SK-N-SH (cell line): ENCODE measurements at regions not wholly inside any gene's neighbourhood (a gene's known extent, or its start where the extent isn't known, plus 50 kb on each side); places are given as distances from the start of the nearest gene placed in this dataset.

ENCODE experiments used
- CTCF ChIA-PET: fragments of 300-600, 350-600 bp; formaldehyde crosslinking; extraction: SDS; loops from one replicate; lab custom pipeline; 2021; lab: Yijun Ruan, JAX
- POLR2A ChIA-PET: fragments of 350-600 bp; sonication (Branson Sonifier 250); formaldehyde crosslinking; extraction: SDS; loops from one replicate; lab custom pipeline; 2020; ENCODE audit warnings: antibody characterized with exemption, inconsistent platforms; lab: Yijun Ruan, JAX
- DNase-seq: peaks from one replicate; pipeline ENCODE4 v3.0.0; 2012
- H2AFZ ChIP-seq: fragments of 200-600 bp; sonication (generic); 2 replicates; pipeline ENCODE4 v1.8.1; 2016; ENCODE audit warnings: antibody characterized with exemption, mild to moderate bottlenecking, low read depth
- H3F3A ChIP-seq: fragments of 200-600 bp; sonication (generic); replicated peaks from 2 replicates; pipeline ENCODE3; 2016; ENCODE audit warnings: antibody characterized with exemption, mild to moderate bottlenecking; ENCODE audit not compliant: insufficient read depth
- H3K27ac ChIP-seq, 2 experiments: fragments of 200-500 bp in 1 of 2; fragments of 200-600 bp in 1 of 2; sonication (Bioruptor generic) in 1 of 2; sonication (generic), shearing (Covaris generic) in 1 of 2; 2 replicates each; pipeline versions ENCODE4 v1.5.1 to v1.6.1; 2014 to 2016; ENCODE audit warnings: low read depth in 2 of 2, inconsistent platforms in 1 of 2, low read length in 1 of 2, mild to moderate bottlenecking in 1 of 2, mixed read lengths in 1 of 2
- H3K27me3 ChIP-seq: fragments of 200-600 bp; sonication (generic), shearing (Covaris generic); 2 replicates; pipeline ENCODE4 v1.6.1; 2016; ENCODE audit warnings: mixed run types; ENCODE audit not compliant: insufficient read depth
- H3K36me3 ChIP-seq, 2 experiments: fragments of 200-500 bp in 1 of 2; fragments of 200-600 bp in 1 of 2; sonication (Bioruptor generic) in 1 of 2; sonication (generic) in 1 of 2; replicated peaks in 1 of 2; 2 replicates each; pipeline versions ENCODE3 to v1.5.1; 2014 to 2016; ENCODE audit warnings: low read length in 1 of 2, mild to moderate bottlenecking in 1 of 2; ENCODE audit not compliant: insufficient read depth in 2 of 2, control insufficient read depth in 1 of 2
- H3K4me1 ChIP-seq, 2 experiments: fragments of 200-500 bp in 1 of 2; fragments of 200-600 bp in 1 of 2; sonication (Bioruptor generic) in 1 of 2; sonication (generic), shearing (Covaris generic) in 1 of 2; 2 replicates each; pipeline versions ENCODE4 v1.5.1 to v1.6.1; 2014 to 2016; ENCODE audit warnings: low read depth in 1 of 2, low read length in 1 of 2, mixed run types in 1 of 2; ENCODE audit not compliant: insufficient read depth in 2 of 2, control insufficient read depth in 1 of 2
- H3K4me2 ChIP-seq: fragments of 200-600 bp; sonication (generic), shearing (Covaris generic); 2 replicates; pipeline ENCODE4 v1.6.1; 2017; ENCODE audit warnings: mixed run types
- H3K4me3 ChIP-seq, 2 experiments: fragments of 200-500 bp in 1 of 2; fragments of 200-600 bp in 1 of 2; sonication (Bioruptor generic) in 1 of 2; sonication (generic), shearing (Covaris generic) in 1 of 2; 2 replicates each; pipeline versions ENCODE4 v1.5.1 to v1.8.1; 2014 to 2016; ENCODE audit warnings: low read depth in 2 of 2, inconsistent platforms in 1 of 2, low read length in 1 of 2, mild to moderate bottlenecking in 1 of 2, mixed read lengths in 1 of 2, moderate library complexity in 1 of 2
- H3K79me2 ChIP-seq: fragments of 200-600 bp; sonication (generic); 2 replicates; pipeline ENCODE4 v1.8.1; 2017; ENCODE audit warnings: mild to moderate bottlenecking; ENCODE audit not compliant: insufficient read depth
- H3K9ac ChIP-seq: fragments of 200-600 bp; sonication (generic); 2 replicates; pipeline ENCODE4 v1.6.1; 2017; ENCODE audit warnings: mixed run types
- H3K9me2 ChIP-seq: fragments of 200-600 bp; sonication (generic); 2 replicates; pipeline ENCODE4 v1.6.1; 2017; ENCODE audit warnings: mixed run types
- H3K9me3 ChIP-seq: fragments of 200-600 bp; sonication (generic); 2 replicates; pipeline ENCODE4 v1.6.1; 2017; ENCODE audit warnings: mixed run types, mild to moderate bottlenecking, moderate library complexity
- H4K20me1 ChIP-seq: fragments of 200-600 bp; sonication (generic); 2 replicates; pipeline ENCODE4 v1.6.1; 2017; ENCODE audit warnings: mild to moderate bottlenecking, mixed run types; ENCODE audit not compliant: insufficient read depth
- CHD2 ChIP-seq: fragments of 150-350 bp; IDR thresholded peaks from 2 replicates; pipeline ENCODE4 v1.6.1; 2018; ENCODE audit warnings: low read length; ENCODE audit not compliant: partially characterized antibody
- ELF1 ChIP-seq: IDR thresholded peaks from 2 replicates; pipeline ENCODE4 v1.4.0; 2012
- EZH2phosphoT487 ChIP-seq: fragments of 200-600 bp; sonication (generic); IDR thresholded peaks from 2 replicates; pipeline ENCODE4 v1.6.1; 2017; ENCODE audit warnings: low read depth, mixed run types, mild to moderate bottlenecking, antibody characterized with exemption, moderate library complexity, borderline replicate concordance
- FOSL2 ChIP-seq: IDR thresholded peaks from 2 replicates; pipeline ENCODE4 v1.4.0; 2012; ENCODE audit warnings: low read depth, mild to moderate bottlenecking, moderate library complexity, borderline replicate concordance
- FOXJ3 ChIP-seq: sonication (generic); formaldehyde crosslinking; IDR thresholded peaks from 2 replicates; pipeline ENCODE4 v1.5.1; 2020; ENCODE audit warnings: mild to moderate bottlenecking, missing genetic modification reagents
- GABPA ChIP-seq: IDR thresholded peaks from 2 replicates; pipeline ENCODE4 v1.4.0; 2012; ENCODE audit warnings: low read depth, mild to moderate bottlenecking
- MEF2A ChIP-seq: IDR thresholded peaks from 2 replicates; pipeline ENCODE4 v1.4.0; 2012; ENCODE audit warnings: low read depth, borderline replicate concordance
- NFIC ChIP-seq: IDR thresholded peaks from 2 replicates; pipeline ENCODE4 v1.4.0; 2012; ENCODE audit warnings: borderline replicate concordance
- NRF1 ChIP-seq: IDR thresholded peaks from 2 replicates; pipeline ENCODE4 v1.6.1; 2012; ENCODE audit warnings: low read depth, mild to moderate bottlenecking, low read length
- POLR2AphosphoS5 ChIP-seq: IDR thresholded peaks from 2 replicates; pipeline ENCODE4 v1.6.1; 2012; ENCODE audit warnings: low read depth, low read length
- RAD21 ChIP-seq: IDR thresholded peaks from 2 replicates; pipeline ENCODE4 v1.6.1; 2012; ENCODE audit warnings: mild to moderate bottlenecking, low read length
- RXRA ChIP-seq: IDR thresholded peaks from 2 replicates; pipeline ENCODE4 v1.4.0; 2012; ENCODE audit warnings: low read depth, mild to moderate bottlenecking, borderline replicate concordance
- SIN3A ChIP-seq: IDR thresholded peaks from 2 replicates; pipeline ENCODE4 v1.6.1; 2012; ENCODE audit warnings: low read depth, mild to moderate bottlenecking, low read length, moderate library complexity, borderline replicate concordance
- TCF12 ChIP-seq: IDR thresholded peaks from 2 replicates; pipeline ENCODE4 v1.4.0; 2012
- TEAD4 ChIP-seq: IDR thresholded peaks from 2 replicates; pipeline ENCODE4 v1.4.0; 2012; ENCODE audit warnings: mild to moderate bottlenecking, borderline replicate concordance; ENCODE audit not compliant: insufficient read depth
- WGBS: methylation state at CpG from one replicate; pipeline ENCODE4 v1.1.6; 2017; ENCODE audit warnings: low lambda C conversion rate; 5-methylcytosine and 5-hydroxymethylcytosine counted together
- TF ChIP-seq, protein P1 (sequence below): IDR thresholded peaks from 2 replicates; pipeline ENCODE4 v1.4.0; 2012; ENCODE audit warnings: low read depth
- TF ChIP-seq, protein P2 (sequence below): fragments of 150-350 bp; IDR thresholded peaks from 2 replicates; pipeline ENCODE4 v1.6.1; 2017; ENCODE audit warnings: antibody characterized with exemption, low read length, low read depth, borderline replicate concordance
- TF ChIP-seq, protein P3 (sequence below): fragments of 200-600 bp; sonication (generic); IDR thresholded peaks from 2 replicates; pipeline ENCODE4 v1.6.1; 2017; ENCODE audit warnings: antibody characterized with exemption, mild to moderate bottlenecking, moderate library complexity
- TF ChIP-seq, protein P4 (sequence below): IDR thresholded peaks from 2 replicates; pipeline ENCODE4 v1.4.0; 2012; ENCODE audit warnings: low read depth, borderline replicate concordance
- TF ChIP-seq, protein P5 (sequence below): IDR thresholded peaks from 2 replicates; pipeline ENCODE4 v1.4.0; 2012; ENCODE audit warnings: low read depth, borderline replicate concordance

DNA sequence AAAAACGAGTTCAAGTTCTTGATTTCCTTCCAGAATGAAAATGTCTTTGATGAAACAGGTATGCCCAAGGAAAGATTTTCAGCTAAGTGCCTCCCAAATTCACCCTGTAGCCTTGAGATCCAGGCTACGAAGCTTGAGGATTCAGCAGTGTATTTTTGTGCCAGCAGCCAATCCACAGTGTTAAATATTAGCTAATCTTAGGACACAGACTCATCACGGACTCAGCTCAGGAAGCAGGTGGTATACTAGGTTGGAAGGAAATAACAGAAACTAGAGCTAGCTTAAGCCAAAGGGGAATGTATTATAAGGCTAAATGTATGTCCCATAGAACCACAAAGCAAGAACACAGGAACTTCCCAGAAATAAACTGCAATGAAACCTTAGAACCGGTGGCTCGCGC lies 151.0 kb upstream of the PRSS1 start:
- Histone ChIP-seq H3K27me3 (peaks cover 12% of the 10 kb centered on the region; the same call in 1 of the 2 replicates), H3K9me2 (no peaks in the 10 kb centered on the region), H3K36me3 (no peaks in the 10 kb centered on the region), H3K27ac (no peak overlapping the region), H3K4me2 (no peak overlapping the region), H3F3A (no peaks in the 10 kb centered on the region), H2AFZ (no peak overlapping the region), H3K79me2 (no peaks in the 10 kb centered on the region), H3K9me3 (no peaks in the 10 kb centered on the region), H3K4me1 (peaks cover 0 to 8% of the 10 kb centered on the region in 2 experiments; a peak in 1 of 4 replicates), H3K9ac (no peak overlapping the region), H3K4me3 (no peak overlapping the region), H4K20me1 (no peaks in the 10 kb centered on the region)
- POLR2A ChIA-PET: interaction anchor here (0.6 to 1.2 kb wide), 2 partner anchors 55 to 185 kb away, joined by 3 read pairs; no protein-coding TSS in a partner anchor
- TF ChIP-seq NRF1: no peak
- TF ChIP-seq RXRA: no peak
- no peak for TF ChIP-seq MEF2A
- no peak for TF ChIP-seq TCF12
- TF ChIP-seq POLR2AphosphoS5: no peak
- TF ChIP-seq, protein P1, sequence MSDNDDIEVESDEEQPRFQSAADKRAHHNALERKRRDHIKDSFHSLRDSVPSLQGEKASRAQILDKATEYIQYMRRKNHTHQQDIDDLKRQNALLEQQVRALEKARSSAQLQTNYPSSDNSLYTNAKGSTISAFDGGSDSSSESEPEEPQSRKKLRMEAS: no peak
- no peak for TF ChIP-seq FOXJ3 (CRISPR knock-in tag)
- TF ChIP-seq, protein P2, sequence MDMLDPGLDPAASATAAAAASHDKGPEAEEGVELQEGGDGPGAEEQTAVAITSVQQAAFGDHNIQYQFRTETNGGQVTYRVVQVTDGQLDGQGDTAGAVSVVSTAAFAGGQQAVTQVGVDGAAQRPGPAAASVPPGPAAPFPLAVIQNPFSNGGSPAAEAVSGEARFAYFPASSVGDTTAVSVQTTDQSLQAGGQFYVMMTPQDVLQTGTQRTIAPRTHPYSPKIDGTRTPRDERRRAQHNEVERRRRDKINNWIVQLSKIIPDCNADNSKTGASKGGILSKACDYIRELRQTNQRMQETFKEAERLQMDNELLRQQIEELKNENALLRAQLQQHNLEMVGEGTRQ: no peak
- TF ChIP-seq RAD21: no peak
- TF ChIP-seq ELF1: no peak
- TF ChIP-seq, protein P3, sequence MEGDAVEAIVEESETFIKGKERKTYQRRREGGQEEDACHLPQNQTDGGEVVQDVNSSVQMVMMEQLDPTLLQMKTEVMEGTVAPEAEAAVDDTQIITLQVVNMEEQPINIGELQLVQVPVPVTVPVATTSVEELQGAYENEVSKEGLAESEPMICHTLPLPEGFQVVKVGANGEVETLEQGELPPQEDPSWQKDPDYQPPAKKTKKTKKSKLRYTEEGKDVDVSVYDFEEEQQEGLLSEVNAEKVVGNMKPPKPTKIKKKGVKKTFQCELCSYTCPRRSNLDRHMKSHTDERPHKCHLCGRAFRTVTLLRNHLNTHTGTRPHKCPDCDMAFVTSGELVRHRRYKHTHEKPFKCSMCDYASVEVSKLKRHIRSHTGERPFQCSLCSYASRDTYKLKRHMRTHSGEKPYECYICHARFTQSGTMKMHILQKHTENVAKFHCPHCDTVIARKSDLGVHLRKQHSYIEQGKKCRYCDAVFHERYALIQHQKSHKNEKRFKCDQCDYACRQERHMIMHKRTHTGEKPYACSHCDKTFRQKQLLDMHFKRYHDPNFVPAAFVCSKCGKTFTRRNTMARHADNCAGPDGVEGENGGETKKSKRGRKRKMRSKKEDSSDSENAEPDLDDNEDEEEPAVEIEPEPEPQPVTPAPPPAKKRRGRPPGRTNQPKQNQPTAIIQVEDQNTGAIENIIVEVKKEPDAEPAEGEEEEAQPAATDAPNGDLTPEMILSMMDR: no peak
- TF ChIP-seq, protein P4, sequence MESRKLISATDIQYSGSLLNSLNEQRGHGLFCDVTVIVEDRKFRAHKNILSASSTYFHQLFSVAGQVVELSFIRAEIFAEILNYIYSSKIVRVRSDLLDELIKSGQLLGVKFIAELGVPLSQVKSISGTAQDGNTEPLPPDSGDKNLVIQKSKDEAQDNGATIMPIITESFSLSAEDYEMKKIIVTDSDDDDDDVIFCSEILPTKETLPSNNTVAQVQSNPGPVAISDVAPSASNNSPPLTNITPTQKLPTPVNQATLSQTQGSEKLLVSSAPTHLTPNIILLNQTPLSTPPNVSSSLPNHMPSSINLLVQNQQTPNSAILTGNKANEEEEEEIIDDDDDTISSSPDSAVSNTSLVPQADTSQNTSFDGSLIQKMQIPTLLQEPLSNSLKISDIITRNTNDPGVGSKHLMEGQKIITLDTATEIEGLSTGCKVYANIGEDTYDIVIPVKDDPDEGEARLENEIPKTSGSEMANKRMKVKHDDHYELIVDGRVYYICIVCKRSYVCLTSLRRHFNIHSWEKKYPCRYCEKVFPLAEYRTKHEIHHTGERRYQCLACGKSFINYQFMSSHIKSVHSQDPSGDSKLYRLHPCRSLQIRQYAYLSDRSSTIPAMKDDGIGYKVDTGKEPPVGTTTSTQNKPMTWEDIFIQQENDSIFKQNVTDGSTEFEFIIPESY: no peak
- CTCF ChIA-PET: interaction anchor here (0.7 to 5.2 kb wide), 15 partner anchors 11 to 187 kb away, joined by 3 to 39 read pairs (median 5); no protein-coding TSS in a partner anchor
- no peak for DNase-seq
- WGBS: 62% methylated on average over 6 of the region's 6 CpGs

DNA sequence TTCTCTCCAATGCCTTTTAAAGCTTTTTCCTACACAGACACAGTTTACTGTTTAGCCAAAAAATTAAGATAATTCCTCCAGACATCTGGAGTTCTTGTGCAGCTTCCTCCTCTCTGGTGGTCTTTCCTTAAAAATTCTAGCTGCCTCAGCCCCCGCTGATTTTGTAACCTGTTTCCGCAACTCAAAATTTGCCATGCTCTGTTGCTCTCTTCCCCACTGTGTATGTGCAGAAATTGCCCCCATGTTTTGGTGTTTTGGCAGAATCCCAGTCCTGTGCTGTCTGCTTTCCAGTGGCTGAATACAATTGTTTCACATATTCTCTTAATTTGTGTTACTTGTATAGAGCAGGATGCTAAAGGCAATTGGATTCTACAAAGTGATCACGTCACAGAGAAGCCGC lies 151.7 kb upstream of the PRSS1 start:
- Histone ChIP-seq H3K9me3 (no peaks in the 10 kb centered on the region), H2AFZ (no peak overlapping the region), H3K36me3 (no peaks in the 10 kb centered on the region), H4K20me1 (no peaks in the 10 kb centered on the region), H3K79me2 (no peaks in the 10 kb centered on the region), H3F3A (no peaks in the 10 kb centered on the region), H3K4me3 (no peak overlapping the region), H3K27ac (no peak overlapping the region), H3K4me2 (no peak overlapping the region), H3K4me1 (peaks cover 0 to 8% of the 10 kb centered on the region in 2 experiments; a peak in 1 of 4 replicates), H3K9ac (no peak overlapping the region), H3K27me3 (peaks cover 12% of the 10 kb centered on the region; the same call in 1 of the 2 replicates), H3K9me2 (no peaks in the 10 kb centered on the region)
- POLR2A ChIA-PET: interaction anchor here (1.2 kb wide), 1 partner anchor 186 kb away, joined by 3 read pairs; no protein-coding TSS in a partner anchor
- DNase-seq: no peak
- CTCF ChIA-PET: interaction anchor here (0.7 to 5.2 kb wide), 18 partner anchors 9 to 618 kb away, joined by 3 to 39 read pairs (median 4); no protein-coding TSS in a partner anchor
- 93% methylated on average over 4 of the region's 4 CpGs for WGBS
- TF ChIP-seq CHD2: no peak
- TF ChIP-seq NRF1: no peak
- TF ChIP-seq, protein P4: no peak
- no peak for TF ChIP-seq SIN3A
- no peak for TF ChIP-seq EZH2phosphoT487
- no peak for TF ChIP-seq TEAD4
- TF ChIP-seq NFIC: no peak
- TF ChIP-seq, protein P5, sequence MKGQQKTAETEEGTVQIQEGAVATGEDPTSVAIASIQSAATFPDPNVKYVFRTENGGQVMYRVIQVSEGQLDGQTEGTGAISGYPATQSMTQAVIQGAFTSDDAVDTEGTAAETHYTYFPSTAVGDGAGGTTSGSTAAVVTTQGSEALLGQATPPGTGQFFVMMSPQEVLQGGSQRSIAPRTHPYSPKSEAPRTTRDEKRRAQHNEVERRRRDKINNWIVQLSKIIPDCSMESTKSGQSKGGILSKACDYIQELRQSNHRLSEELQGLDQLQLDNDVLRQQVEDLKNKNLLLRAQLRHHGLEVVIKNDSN: no peak
- TF ChIP-seq FOSL2: no peak
- no peak for TF ChIP-seq RXRA
- no peak for TF ChIP-seq GABPA
